ENCODE measurements at regions not wholly inside any gene's neighbourhood (a gene's known extent, or its start where the extent isn't known, plus 50 kb on each side); places are given as distances from the start of the nearest gene placed in this dataset.

DNA sequence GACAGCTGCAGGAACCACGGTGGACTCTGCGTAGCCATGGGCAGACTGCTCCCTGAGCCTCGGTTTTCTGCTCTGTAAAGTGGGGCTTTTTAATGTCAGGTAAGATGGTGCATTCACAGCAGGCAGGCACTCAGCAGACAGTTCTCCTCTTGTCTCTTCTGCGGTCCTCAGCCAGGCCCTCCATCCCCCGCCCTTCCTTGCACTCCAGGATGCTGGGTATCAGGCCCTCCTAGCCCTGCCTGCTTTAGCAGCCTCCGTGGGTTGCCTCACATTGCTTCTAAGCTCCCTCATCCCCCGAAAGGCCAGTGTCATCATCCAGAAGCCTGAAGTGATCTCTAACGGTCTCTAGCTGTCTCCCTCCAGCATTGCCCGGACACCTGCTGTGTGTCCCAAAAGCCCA lies 115.7 kb downstream of the WNT7A start:
- H3K4me1 ChIP-seq (ENCODE audit: control insufficient read depth, extremely low read depth, insufficient read depth, low read length): no peaks in the 10 kb centered on the region
- H2AFZ ChIP-seq (ENCODE audit: low read depth, low read length): no peak overlapping the region
- H3K9ac ChIP-seq (replicated peaks; ENCODE audit: extremely low read depth, insufficient read depth, low read length): no peak overlapping the region
- ChIA-PET POLR2A (no interaction called here), CTCF (no interaction called here)
- intact Hi-C loops (cut with micrococcal nuclease): no loop called here
- dilution Hi-C loops (cut with MboI; ENCODE audit: extremely low pct_ligation_motif_present, low sequenced_read_pairs): no loop called here
- no peak for TF ChIP-seq EZH2 (IDR thresholded peaks at IDR 0.05; ENCODE audit: borderline replicate concordance, low read depth, low read length, severe bottlenecking)
- no peak for TF ChIP-seq GATA2 (IDR thresholded peaks at IDR 0.05; ENCODE audit: insufficient read depth, insufficient read length, low read depth, low read length)
- TF ChIP-seq JUN (IDR thresholded peaks at IDR 0.05; ENCODE audit: borderline replicate concordance, insufficient read depth, insufficient read length, low read depth): no peak
- TF ChIP-seq FOS (IDR thresholded peaks at IDR 0.05; ENCODE audit: borderline replicate concordance, insufficient read depth, low read length): no peak
- no peak for TF ChIP-seq CTCF (IDR thresholded peaks at IDR 0.05; ENCODE audit: extremely low read depth in 1 of 2, insufficient read depth in 1 of 2, low read depth in 1 of 2, low read length in 2 of 2)
- TF ChIP-seq POLR2A (IDR thresholded peaks at IDR 0.05; ENCODE audit: low read depth, low read length): no peak
- TF ChIP-seq POLR2AphosphoS5 (IDR thresholded peaks at IDR 0.05; ENCODE audit: insufficient read depth, low read depth, low read length): no peak
- TF ChIP-seq MAX (IDR thresholded peaks at IDR 0.05; ENCODE audit: insufficient read depth, insufficient read length): no peak
- TF ChIP-seq MYC (IDR thresholded peaks at IDR 0.05; ENCODE audit: low read depth, low read length): no peak
- no peak overlapping the region for H3K27ac ChIP-seq (ENCODE audit: insufficient read depth, low read depth, low read length)
- H3K4me3 ChIP-seq (replicated peaks in 1 of 3; ENCODE audit: insufficient read depth in 1 of 3, low read depth in 1 of 3, low read length in 3 of 3): no peak overlapping the region
- H3K36me3 ChIP-seq (ENCODE audit: control insufficient read depth in 2 of 2, extremely low read depth in 1 of 2, insufficient read depth in 2 of 2, low read length in 2 of 2): no peaks in the 10 kb centered on the region
- no peaks in the 10 kb centered on the region for H3K9me1 ChIP-seq (replicated peaks; ENCODE audit: control insufficient read depth, extremely low read depth, insufficient read depth, low read length)
- DNase-seq (ENCODE audit: low read depth, low spot score) (no peak), FAIRE-seq (no peak)
- no peaks in the 10 kb centered on the region for H3K79me2 ChIP-seq (ENCODE audit: control insufficient read depth, insufficient read depth, low read length)
- no peaks in the 10 kb centered on the region for H4K20me1 ChIP-seq (replicated peaks; ENCODE audit: control insufficient read depth, extremely low read depth, insufficient read depth, low read length)
- no peaks in the 10 kb centered on the region for H3K9me3 ChIP-seq (replicated peaks; ENCODE audit: control insufficient read depth, insufficient read depth, low read length)
- no TSS peak for BruUV-seq (replicated peaks)
- H3K4me2 ChIP-seq (ENCODE audit: insufficient read depth, low read length): no peak overlapping the region
- no peaks in the 10 kb centered on the region for H3K27me3 ChIP-seq (ENCODE audit: control insufficient read depth in 2 of 2, insufficient read depth in 2 of 2, low read length in 2 of 2)

Data from endothelial cell of umbilical vein (primary cell).